ENCODE measurements at regions not wholly inside any gene's neighbourhood (a gene's known extent, or its start where the extent isn't known, plus 50 kb on each side); places are given as distances from the start of the nearest gene placed in this dataset.
"Not testable (repeated sequence)": the region's sequence is repeated elsewhere in the genome, so short reads cannot be mapped to it uniquely, and the experiment has no call there.

GRCh38 chrX:65870544-65870943 lies 169.3 kb downstream of the VSIG4 start:
- not testable (repeated sequence) for TF ChIP-seq CTCF (IDR thresholded peaks at IDR 0.05; ENCODE audit: low read depth, low read length, poor library complexity, severe bottlenecking); EZH2phosphoT487 (IDR thresholded peaks at IDR 0.05; ENCODE audit: borderline replicate concordance, low read length)
